ENCODE measurements at regions not wholly inside any gene's neighbourhood (a gene's known extent, or its start where the extent isn't known, plus 50 kb on each side); places are given as distances from the start of the nearest gene placed in this dataset.
A peak's percentile ranks its signal among the peaks of the same experiment; 100 is the strongest.
"Not testable (repeated sequence)": the region's sequence is repeated elsewhere in the genome, so short reads cannot be mapped to it uniquely, and the experiment has no call there.

DNA sequence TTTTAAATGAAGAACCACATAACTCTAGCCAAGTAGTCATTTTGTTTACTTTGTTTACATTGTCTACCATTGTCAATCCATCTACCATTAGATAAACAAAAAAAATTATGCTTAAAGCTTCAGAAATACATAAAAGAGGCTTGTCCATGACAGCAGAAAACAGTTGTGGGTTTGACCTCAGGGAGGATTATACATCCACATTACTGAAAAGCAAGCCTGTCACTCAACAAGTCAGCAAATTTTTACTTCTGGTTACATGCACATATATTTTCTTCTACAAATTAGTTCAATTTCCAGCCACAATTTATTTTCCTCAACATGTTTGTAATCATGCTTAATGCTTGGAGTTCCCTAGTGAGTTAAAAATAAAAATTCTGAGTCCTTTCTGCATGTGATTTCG lies 713.3 kb downstream of the COL12A1 start:
- DNase-seq (ENCODE audit: low read depth), result no peak

DNA sequence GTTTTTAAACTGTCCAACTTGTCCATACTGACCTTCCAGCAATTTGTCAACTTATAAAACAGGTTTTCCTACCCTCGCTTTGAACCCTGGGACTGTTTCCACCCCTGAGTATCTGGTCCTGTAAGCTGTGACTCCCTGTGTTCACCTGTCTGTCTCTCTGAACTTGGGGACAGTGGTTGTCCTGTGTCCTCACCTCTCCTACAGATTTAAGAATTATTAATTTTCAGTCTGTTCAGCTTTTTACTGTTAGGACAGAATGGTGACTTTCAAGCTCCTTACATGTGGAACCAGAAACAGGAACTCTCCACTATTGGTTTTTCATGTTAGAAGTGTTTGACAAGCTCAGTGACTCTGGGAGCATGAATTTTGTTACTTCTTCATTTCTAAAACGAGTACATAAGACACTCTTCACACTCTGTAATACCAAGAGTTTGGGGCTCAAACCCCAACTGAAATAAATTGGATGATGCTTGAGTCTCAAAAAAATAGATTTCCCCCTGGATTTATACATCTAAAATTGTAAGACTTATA lies 713.9 kb downstream of the COL12A1 start:
- DNase-seq (ENCODE audit: low read depth), result no peak

DNA sequence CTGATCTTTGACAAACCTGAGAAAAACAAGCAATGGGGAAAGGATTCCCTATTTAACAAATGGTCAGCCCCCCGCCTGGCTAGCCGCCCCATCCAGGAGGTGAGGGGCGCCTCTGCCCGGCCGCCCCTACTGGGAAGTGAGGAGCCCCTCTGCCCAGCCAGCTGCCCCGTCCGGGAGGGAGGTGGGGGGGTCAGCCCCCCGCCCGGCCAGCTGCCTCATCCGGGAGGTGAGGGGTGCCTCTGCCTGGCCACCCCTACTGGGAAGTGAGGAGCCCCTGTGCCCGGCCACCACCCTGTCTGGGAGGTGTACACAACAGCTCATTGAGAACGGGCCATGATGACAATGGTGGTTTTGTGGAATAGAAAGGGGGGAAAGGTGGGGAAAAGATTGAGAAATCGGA lies 717.1 kb downstream of the COL12A1 start:
- not testable (repeated sequence) for DNase-seq (ENCODE audit: low read depth)

DNA sequence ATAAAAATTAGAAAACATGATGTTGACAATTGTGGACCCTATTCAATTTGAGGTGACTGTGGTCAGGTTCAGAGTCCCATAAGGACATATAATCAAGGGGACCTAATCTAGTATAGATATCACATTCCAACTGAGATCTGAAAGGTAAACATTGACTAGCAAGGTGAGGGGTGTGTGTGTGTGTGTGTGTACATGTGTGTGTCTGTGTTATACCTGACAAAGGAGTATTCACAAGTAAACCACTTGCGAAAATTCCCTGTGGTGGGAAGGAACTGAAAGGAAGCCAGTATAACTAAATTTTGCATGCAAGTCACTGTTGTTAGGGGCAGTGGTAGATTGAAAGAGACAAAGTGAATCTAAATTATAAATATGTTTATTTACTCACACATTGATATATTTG lies 723.7 kb downstream of the COL12A1 start:
- DNase-seq (ENCODE audit: low read depth), result no peak

DNA sequence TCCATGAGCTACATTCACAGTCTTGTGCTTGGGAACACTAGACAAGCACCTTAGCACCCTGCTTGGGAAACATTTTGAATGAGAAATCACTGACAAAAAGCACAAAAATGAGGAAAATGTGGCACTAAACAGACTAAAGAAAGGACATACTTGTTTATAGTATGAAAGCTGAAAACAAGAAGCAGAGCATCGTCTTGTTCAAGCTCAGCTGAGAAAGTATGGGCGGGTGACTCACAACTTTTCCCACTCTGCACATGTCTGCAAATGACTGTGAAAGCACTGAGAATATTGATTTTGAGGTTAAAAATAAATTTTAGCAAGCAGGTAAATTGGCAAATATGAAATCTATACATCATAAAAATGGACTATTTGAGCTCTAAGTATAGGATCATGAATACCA lies 725.3 kb downstream of the COL12A1 start:
- DNase-seq (ENCODE audit: low read depth), result no peak

DNA sequence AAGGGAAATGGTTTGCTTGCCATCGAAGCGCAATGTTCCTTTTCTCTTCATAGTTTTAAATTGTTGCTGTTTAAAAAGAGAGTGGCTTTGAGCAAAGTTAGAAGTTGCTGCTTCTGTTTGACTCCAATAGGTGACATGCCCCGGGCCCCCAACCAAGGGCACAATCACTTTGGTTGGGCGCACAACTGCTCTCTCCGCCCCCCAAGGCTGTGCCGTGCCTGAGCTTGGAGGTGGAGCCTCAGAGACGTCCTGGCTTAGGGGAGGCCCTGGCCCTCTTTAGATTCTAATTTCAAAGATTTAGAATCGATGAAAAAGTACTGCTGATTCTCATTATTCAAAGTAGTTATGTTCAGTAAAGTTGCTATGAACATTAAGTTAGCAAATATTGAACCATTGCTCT lies 725.9 kb downstream of the COL12A1 start:
- DNase-seq (ENCODE audit: low read depth), result no peak

DNA sequence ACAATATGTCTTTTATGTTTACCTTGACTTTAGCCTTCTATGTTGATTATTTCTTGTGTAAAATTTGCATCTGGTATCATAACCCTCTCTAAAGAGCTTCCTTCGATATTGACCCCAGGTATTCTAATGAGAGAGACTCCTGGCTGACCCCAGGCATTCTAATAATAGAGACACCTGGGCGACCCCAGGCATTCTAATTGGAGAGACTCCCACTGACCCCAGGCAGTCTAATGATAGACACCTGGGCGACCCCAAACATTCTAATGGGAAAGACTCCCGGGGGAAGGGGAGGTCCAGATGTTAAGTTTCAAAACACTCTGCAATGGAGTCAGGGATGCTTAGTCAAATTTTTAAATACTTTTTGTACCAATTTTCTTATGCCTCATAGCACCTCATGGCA lies 726.4 kb downstream of the COL12A1 start:
- DNase-seq (ENCODE audit: low read depth), result no peak

DNA sequence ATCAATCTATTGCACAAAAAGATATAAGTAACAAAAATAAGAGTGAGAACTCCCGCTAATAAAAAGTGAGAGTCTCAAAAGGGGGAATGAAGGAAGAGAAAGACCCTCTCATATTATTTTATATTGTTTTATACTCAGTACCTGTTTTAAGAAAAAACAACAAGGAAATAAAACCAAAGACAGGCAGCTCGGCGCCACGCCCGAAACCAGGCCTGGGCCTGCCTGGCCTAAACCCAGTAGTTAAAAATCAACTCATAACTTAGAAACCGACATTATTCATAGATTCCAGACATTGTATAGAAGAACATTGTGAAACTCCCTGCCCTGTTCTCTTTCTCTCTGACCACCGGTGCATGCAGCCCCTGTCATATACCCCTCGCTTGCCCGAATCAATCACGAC lies 731.8 kb downstream of the COL12A1 start:
- not testable (repeated sequence) for DNase-seq (ENCODE audit: low read depth)

DNA sequence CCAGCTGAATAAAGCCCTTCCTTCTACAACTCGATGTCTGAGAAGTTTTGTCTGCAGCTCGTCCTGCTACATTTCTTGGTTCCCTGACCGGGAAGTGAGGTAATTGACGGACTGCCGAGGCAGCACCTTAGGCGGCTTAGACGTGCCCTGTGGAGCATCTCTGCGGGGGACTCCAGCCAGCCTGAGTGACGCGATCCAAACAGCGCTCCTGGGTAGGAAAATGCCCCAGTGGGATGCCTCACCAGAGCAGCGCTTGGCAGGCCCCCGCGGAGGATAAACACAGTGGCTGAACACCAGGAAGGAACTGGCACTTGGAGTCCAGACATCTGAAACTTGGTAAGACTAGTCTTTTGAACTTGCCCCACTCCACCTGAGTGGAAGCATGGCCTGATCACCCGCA lies 737.3 kb downstream of the COL12A1 start:
- not testable (repeated sequence) for DNase-seq (ENCODE audit: low read depth)

DNA sequence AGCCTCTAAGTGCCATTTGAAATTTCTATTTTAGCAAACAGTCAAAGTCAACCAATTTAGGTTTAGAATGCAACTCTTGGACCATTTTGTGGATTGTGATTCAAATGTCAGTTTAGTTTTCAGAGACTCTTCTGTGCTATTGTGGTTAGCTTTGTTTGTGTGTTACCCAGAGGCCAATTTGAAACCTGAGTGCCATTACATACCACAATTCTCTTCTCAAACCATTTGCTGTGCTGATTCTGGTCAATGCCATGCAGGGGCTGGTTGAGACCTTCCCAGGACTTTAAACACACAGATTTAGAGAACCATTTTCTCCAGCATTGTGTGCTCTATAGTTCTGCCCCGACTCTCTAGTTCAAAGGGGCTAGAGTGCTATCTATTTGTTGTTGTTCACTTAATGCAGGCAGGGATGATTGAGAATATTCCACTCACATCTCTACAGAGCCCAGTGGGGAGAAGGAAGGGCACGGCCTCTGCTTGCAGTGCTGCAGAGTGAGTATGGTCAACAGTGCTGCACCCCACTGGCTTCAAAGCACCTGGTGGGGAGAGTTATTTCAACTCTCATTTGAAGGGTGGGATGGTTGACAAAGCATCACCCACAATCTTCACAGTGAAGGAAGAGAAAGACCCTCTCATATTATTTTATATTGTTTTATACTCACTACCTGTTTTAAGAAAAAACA lies 738.2 kb downstream of the COL12A1 start:
- peak; percentile 70 for DNase-seq (ENCODE audit: low read depth)

DNA sequence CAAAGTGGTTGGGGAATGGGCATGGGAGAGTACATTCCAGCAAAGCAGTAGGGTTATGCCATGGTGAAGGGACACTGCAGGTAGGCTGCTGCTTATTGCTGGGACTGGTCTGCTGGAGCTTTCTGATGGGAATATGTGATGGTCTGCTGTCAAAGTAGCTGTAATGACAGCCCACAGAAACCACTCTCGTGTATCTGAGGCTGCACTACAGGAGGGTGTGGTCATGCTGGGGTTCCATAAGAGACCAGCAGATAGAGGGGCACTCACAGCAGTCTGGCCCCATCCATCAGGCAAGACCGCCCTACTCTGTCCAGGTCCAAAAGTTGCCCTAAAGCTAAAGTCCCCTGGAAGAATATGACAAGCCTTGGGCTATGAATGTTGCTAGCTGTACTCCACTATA lies 739.3 kb downstream of the COL12A1 start:
- no peak for DNase-seq (ENCODE audit: low read depth)

DNA sequence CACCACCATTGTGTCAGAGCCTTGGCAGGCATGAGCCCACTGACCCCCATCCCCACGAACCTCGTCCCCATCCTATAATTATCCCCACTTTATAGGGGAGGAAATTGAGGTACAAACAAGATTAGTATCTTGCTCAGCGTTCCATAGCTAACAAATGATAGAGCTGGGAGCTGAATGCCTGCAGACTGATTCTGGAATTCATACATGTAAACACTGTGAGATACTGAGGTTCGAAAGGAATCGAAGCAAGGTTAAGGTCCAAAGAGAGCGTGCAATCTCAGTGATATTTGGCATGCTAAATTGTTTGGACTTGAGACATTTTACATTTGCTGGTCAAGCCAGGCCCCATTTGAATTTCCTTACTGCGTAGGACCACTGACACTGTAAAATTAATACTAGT lies 746.6 kb downstream of the COL12A1 start:
- no peak for DNase-seq (ENCODE audit: low read depth)

DNA sequence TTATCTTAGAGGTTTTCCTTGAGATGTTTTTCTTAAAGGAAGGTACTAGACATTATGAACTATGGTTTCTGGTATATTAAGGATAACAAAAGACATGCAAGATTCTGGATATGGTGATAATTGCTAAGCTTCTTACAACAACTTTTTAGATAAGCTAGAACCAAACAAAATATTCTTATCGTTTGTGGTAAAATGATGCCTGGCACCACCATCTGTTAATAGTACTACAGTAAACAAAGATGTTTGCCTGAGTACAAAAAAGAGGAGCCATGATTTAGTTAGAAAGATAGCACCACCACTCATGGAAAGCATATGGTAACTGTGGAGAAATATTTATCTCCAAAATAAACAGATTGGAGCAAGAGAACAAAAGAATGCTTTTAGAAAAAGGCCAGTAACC lies 747.3 kb downstream of the COL12A1 start:
- no peak for DNase-seq (ENCODE audit: low read depth)

DNA sequence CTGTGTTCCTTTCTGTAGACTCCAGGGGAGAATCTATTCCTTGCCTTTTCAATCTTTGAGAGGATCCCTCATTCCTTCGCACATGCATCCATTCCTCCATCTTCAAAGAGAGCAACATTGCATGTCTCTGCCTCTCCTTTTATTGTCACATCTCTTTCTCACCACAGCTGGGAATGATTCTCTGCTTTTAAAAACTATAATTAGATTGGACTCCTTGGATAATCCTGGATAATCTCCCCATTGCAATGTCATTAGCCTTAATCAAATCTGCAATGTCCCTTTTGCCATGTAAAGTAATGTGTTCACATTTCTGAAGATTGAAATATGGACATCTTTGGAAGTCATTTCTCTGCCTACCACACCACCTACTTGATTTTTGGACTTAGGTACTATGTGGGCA lies 750.1 kb downstream of the COL12A1 start:
- DNase-seq (ENCODE audit: low read depth), result no peak

DNA sequence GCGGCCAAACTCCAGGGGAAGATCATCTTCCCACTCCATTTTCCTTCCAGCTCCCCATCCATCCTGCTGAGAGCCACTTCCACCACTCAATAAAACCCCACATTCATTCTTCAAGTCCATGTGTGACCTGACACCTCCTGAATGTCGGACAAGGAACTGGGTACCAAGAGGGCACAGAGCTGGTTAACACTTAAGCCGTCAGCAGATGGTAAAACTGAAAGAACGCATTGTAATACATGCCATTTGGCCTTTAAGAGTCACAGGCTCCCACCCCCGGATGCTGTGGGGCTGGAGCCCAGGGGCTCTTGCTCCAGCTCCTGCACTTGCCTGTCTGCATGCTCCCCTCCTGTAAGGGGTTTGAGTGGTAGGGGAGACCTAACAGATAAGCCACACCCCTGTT lies 753.9 kb downstream of the COL12A1 start:
- DNase-seq (ENCODE audit: low read depth), result no peak

DNA sequence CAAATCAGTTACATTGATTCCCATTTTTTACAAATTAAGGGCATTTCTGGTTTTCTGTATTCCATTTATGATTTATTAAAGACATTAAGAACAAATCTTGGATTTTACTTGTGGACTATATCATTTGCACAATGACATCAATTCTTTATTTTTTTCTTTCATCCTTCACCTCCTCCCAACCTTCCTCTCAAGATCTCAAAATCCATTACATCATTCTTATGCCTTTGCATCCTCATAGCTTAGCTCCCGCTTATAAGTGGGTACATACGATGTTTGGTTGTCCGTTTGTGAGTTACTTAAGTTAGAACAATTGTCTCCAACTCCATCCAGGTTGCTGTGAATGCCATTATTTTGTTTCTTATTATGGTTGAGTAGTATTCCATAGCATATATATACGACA lies 752.8 kb downstream of the CD109 start:
- no peak for DNase-seq (ENCODE audit: low read depth)

DNA sequence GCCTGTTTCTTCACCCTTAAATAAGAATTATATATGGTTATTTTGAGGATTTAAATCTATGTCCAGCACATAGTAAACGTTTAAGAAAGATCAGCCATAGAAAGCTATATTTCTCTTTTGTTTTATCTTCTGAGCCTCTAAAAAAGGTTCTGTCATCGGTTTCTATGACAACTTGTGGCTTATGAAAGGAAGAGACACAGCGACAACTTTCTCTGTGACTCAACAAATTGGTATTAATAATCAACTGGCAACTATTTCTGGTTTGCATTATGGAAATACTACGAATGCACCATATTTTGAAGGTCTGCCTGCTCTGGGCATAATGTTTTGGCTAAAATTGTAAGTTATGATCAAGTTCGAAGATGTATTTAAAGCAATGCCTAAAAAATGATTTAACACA lies 751.0 kb downstream of the CD109 start:
- peak; percentile 81 for DNase-seq (ENCODE audit: low read depth)

DNA sequence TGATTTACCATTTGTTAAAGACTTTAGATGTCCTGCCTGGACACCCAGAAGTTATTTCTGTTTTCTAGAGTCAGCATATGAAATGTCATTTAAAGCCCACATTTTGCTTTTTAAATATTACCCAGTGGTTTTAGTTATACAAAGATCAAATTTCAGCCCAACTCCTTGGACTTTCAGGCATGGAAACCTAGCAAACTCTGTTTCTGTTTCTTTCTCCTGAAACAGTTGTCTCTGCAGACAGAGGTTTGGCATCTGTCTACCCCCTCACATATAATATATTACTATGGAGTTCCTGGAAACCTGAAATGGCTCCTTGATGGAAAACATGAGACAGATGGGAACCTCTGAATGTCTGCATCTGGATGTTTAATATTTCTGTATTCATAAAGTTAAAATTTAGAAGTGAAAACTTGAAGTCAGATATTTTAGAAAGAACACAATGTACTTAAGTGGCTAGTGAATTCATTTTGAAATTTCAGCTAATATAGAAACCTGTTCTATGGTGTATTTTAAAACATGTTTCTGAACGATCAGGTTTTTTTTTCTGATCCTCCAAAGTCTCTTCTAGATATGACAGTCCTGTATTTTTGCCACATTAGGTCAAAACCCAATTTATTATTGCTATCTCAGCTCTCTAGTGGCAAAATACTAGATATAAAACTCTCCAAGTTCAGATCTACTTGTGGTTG lies 743.3 kb downstream of the CD109 start:
- DNase-seq (ENCODE audit: low read depth), result no peak

DNA sequence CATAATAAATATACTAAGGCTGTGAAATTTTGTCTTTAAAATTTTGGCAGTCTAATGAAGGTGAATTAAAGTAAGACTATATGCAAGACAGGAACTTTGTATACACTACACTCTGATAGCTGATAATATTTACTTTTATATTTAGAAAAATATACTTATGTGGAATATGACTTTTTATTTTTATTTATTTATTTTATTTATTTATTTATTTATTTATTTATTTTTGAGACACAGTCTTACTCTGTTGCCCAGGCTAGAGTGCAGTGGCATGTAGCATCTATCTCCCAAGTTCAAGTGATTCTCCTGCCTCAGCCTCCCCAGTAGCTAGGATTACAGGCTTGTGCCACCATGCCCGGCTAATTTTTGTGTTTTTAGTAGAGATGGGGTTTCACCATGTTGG lies 742.4 kb downstream of the CD109 start:
- not testable (repeated sequence) for DNase-seq (ENCODE audit: low read depth)

DNA sequence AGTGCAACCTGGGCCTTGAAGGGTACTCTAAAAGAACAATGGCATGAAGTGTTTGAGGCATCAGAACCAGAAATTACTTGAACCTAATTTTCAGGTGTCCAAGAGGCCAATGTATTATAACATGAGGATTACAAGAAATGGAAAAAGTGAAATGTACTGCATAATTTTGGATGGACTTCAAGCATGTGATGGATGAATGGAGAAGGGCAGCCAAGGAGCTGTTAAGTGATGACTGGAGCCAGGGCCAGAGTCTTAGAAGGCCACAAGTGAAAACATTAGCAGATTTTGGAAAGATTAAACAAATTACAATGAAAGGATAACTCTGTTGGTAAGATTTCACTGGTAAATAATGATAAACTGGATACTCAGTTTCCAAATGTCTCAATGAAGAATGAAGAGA lies 738.2 kb downstream of the CD109 start:
- DNase-seq (ENCODE audit: low read depth), result no peak

DNA sequence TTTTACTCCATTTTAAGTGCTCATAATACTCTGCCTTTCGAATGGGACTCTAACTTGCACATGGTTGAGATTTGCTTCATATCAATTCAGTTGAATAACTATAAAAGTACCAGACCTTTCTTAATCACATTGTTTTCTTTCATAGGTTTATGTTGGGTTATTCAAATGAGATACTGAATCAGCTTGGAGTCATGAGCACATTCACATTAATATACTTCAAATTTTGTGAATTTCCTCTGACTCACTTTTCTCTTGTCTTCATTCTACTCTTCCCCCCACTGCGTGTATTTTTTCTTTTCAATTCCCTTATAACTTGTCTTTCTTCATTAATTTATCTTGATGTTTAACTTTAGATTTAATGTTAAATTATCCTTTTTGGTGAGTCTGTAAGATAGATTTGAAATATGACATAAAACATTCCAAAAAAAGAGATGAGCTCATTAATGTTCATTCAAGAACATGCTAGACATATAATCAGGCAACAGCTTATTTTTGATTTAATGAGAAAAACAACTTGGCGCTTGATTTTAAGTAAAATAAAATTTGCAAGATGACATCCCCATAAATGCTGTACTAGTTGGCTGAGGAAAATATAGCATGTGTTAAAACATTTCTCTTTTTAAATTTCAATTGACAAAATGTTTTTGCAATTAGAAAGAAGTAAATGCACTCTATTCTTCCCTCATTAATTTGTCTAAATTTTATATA lies 736.0 kb downstream of the CD109 start:
- peak; percentile 30 for DNase-seq (ENCODE audit: low read depth)

DNA sequence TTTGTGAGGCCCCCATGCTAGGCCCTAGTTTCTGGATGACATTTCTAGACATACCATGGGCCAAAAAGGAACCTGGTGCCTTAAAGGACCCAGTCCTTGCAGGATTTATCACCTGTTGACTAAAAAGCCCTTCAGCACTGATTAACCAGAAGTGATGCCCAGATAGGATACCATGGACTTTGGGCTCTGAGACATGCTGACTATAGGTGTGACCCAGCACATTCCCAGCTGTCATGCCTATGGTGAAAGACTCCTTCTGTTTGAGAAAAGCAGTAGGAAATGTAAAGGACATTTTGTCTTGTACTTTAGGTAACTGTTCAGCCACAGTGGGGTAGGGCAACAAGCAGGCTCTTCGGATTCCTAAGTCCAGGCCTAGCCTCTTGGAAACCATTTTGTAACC lies 724.2 kb downstream of the CD109 start:
- no peak for DNase-seq (ENCODE audit: low read depth)

DNA sequence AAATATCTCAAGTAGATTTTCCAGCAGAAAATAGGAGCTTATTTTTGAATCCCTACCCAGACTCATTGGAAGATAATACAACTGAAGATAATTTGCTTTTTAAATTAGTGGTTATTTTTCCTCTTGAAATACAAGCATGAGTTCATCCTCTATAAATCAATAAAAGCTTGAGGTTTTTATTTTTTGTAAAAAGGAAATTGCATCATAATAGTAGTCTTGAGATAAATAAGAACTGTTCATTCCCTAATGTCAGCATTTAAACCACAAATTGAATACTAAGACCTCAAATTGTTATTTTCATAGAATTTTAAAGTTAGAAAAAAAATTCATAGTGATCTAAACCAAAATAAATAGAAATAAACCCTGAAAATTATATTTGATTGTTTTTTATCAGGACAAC lies 719.1 kb downstream of the CD109 start:
- peak; percentile 12 for DNase-seq (ENCODE audit: low read depth)

All from M059J (cell line).